ENCODE measurements at regions not wholly inside any gene's neighbourhood (a gene's known extent, or its start where the extent isn't known, plus 50 kb on each side); places are given as distances from the start of the nearest gene placed in this dataset.

DNA sequence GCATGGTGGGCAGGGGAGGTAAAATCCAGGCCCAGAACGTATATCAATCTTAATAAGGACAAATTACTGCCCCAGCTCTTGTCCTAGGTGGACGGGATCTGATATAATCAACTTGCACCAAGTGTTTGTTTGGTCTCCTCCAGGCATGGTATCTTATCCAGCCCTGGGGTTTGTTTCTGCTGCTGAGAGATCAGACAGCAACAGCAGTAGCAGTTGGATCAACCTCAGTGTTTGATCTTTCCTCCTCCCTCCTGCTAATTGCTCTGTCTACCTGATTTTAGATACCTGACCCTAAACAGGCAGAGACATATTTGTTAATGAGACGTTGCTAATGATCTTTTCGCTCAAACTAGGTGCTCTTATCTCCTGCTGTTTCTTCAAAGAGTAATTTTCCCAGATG, 100.4 kb upstream of the BACH2 start:
- no peak overlapping the region for H3K4me2 ChIP-seq (ENCODE audit: insufficient read depth, low read length)
- CTCF ChIA-PET: interaction anchor here (1.2 to 2.9 kb wide), 3 partner anchors 7 to 457 kb away, joined by 3 to 23 read pairs (median 5); no protein-coding TSS in a partner anchor
- H2AFZ ChIP-seq (ENCODE audit: low read depth, low read length): no peak overlapping the region
- POLR2A ChIA-PET: no interaction called here
- DNase-seq (ENCODE audit: low read depth, low spot score): no peak
- H3K27me3 ChIP-seq (ENCODE audit: control insufficient read depth in 2 of 2, insufficient read depth in 2 of 2, low read length in 2 of 2): peaks cover 6 to 17% of the 10 kb centered on the region in 2 experiments
- dilution Hi-C loops (cut with MboI; ENCODE audit: extremely low pct_ligation_motif_present, low sequenced_read_pairs) (no loop called here), intact Hi-C loops (cut with micrococcal nuclease) (no loop called here)
- no peak overlapping the region for H3K27ac ChIP-seq (ENCODE audit: insufficient read depth, low read depth, low read length)
- no peak overlapping the region for H3K9ac ChIP-seq (replicated peaks; ENCODE audit: extremely low read depth, insufficient read depth, low read length)
- H4K20me1 ChIP-seq (replicated peaks; ENCODE audit: control insufficient read depth, extremely low read depth, insufficient read depth, low read length): no peaks in the 10 kb centered on the region
- no peaks in the 10 kb centered on the region for H3K9me3 ChIP-seq (replicated peaks; ENCODE audit: control insufficient read depth, insufficient read depth, low read length)
- BruUV-seq (replicated peaks): no TSS peak
- H3K4me3 ChIP-seq (replicated peaks in 1 of 3; ENCODE audit: insufficient read depth in 1 of 3, low read depth in 1 of 3, low read length in 3 of 3): no peak overlapping the region
- H3K36me3 ChIP-seq (ENCODE audit: control insufficient read depth in 2 of 2, extremely low read depth in 1 of 2, insufficient read depth in 2 of 2, low read length in 2 of 2): no peaks in the 10 kb centered on the region
- H3K9me1 ChIP-seq (replicated peaks; ENCODE audit: control insufficient read depth, extremely low read depth, insufficient read depth, low read length): no peaks in the 10 kb centered on the region
- no peak for TF ChIP-seq CTCF (IDR thresholded peaks at IDR 0.05; ENCODE audit: extremely low read depth in 1 of 2, insufficient read depth in 1 of 2, low read depth in 1 of 2, low read length in 2 of 2)
- no peak for TF ChIP-seq JUN (IDR thresholded peaks at IDR 0.05; ENCODE audit: borderline replicate concordance, insufficient read depth, insufficient read length, low read depth)
- TF ChIP-seq EZH2 (IDR thresholded peaks at IDR 0.05; ENCODE audit: borderline replicate concordance, low read depth, low read length, severe bottlenecking): no peak
- no peak for TF ChIP-seq FOS (IDR thresholded peaks at IDR 0.05; ENCODE audit: borderline replicate concordance, insufficient read depth, low read length)
- TF ChIP-seq GATA2 (IDR thresholded peaks at IDR 0.05; ENCODE audit: insufficient read depth, insufficient read length, low read depth, low read length): no peak
- H3K79me2 ChIP-seq (ENCODE audit: control insufficient read depth, insufficient read depth, low read length): no peaks in the 10 kb centered on the region
- H3K4me1 ChIP-seq (ENCODE audit: control insufficient read depth, extremely low read depth, insufficient read depth, low read length): peaks cover 5% of the 10 kb centered on the region
- no peak for FAIRE-seq

Data from endothelial cell of umbilical vein (primary cell).